ENCODE measurements at regions not wholly inside any gene's neighbourhood (a gene's known extent, or its start where the extent isn't known, plus 50 kb on each side); places are given as distances from the start of the nearest gene placed in this dataset.

GRCh38 chr6:22069306-22069800, 227.5 kb downstream of the PRL start:
- TF ChIP-seq GATA2 (IDR thresholded peaks at IDR 0.05; ENCODE audit: low read depth, low read length) (no peak), GATA3 (IDR thresholded peaks at IDR 0.05; ENCODE audit: low read depth, low read length) (no peak)
